GM21423 (cell line): ENCODE measurements at regions not wholly inside any gene's neighbourhood (a gene's known extent, or its start where the extent isn't known, plus 50 kb on each side); places are given as distances from the start of the nearest gene placed in this dataset.

Experiments
- ATAC-seq: cut with Tn5 transposase; IDR thresholded peaks from one replicate; pipeline ENCODE4 v1.9.1; 2021; ENCODE audit warnings: mild to moderate bottlenecking, moderate library complexity; ENCODE audit not compliant: unreplicated experiment

DNA sequence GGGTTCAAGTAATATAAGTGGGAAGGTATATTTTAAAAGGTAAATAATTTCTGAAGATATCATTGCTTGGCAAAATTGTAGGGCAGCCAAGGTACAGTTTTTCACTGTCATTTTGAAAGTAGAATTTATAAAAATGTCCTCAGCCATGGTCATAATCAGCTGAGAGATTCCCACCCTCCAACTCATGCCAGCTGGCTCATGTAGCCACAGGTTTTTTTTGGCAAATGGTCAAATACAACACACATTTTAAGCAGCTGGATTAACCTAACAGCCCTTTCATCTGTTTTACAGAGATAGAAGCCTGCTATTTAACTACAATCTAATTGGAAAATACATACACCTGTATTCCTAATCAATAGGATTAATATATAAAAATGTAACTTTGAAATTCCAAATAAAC is 619.2 kb upstream of the SGCG start:
- ATAC-seq = no peak

DNA sequence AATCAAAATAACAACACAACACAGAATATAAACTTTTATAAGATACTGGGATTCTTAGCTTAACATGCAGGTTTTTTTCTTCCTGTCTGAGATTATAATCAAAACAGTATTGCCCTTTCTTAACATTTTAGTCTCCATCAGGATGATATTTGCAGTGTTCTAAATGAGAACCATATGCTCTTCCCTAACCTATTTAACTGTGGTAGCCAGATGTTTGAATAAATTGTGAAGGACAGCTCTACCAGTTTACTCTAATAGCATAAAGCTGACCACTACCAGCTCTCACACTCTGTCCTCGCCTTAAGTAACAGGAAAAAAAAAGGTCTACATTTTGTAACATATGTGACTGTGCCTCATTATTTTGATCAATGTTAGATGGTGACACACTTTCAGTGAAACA is 618.7 kb upstream of the SGCG start:
- no peak for ATAC-seq

DNA sequence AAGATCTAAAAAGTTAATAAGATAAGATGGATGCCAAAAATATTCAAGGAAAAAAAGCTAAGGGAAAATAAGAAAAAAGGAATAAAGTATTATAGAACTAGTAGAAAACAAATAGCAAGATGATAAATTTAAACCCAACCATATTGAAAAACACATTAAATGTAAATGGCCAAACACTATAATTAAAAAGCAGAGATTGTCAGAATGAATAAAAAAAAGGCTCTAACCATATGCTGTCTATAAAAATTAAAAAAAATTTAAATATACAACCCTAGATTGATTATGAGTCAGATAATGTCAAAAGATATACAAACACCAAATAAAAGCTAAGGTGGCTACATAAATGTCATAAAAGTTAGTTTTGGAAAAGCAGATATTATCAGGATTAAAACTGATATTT is 617.5 kb upstream of the SGCG start:
- no peak for ATAC-seq

DNA sequence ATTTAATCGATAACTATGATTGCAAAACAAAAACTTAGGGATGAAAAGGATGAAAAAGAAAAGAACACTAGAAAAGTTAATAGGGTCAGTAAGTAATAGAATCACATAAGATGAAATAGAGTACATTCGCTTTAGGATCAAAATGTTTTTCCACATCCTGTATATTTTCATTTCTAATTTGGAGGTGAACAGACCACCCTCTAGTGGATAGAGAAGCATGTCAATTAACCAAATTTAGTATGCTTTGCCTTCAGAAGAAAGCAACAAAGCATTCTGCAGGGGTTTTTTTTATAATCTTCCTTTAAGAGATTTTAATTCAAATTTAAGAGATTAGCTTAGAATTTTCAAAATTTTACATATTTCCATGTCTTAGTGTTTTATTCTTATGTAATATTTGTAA is 611.0 kb upstream of the SGCG start:
- ATAC-seq = no peak

DNA sequence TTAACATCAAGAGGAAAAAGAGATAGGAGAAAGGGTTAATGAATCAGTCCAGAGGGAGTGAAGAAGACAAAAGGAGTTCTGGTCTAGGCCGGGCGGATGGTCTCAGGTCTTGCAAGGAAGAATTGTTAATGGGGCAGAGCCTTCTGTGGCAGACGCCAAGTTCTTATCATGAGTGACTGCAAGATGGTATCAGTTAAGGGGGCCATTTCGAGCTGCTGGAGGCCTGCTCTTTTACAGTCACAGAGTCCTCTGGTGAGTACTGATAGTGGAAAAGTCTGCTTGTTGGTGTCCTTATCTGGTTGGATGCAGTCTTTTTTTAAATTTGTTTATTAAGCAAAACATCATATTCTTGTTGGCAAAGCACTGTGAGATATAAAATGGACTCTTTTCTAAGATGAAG is 590.9 kb upstream of the SGCG start:
- no peak for ATAC-seq

DNA sequence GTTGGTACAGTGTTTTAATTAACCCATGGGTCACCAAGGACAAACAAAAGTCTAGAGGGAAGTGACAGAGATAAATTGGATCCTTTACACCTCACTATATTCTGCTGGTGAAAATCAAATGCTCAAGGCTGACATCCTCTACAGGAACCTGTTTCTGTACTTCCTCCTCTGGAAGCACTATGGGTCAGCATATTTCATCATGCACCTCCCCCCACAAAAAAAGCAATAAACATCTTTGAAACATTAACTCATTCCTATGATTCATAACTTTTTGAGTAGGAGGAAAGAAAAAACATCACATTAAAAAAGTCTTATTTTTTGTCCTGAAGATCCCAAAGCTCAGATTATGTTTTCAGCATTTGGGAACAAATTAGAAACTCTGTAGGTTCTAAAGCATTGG is 588.3 kb upstream of the SGCG start:
- no peak for ATAC-seq

DNA sequence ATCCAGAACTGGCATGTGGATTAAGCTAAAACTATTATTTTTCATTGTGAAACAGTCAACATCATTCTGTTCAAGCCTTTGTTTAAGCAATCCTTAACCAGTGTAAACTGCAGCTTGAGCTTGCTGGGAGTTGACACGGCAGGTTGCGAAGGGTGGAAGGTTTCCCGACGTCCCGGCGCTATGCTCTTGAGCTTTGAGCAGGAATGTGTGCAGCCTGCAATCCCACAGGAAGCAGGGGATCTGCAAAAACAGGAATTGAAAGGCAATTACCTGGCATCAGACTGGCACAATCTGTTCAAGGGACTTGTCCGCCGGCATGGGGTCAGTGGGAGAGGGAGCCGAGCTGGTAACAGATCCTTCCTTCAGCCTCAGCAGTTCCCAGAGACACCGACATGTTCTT is 586.7 kb upstream of the SGCG start:
- no peak for ATAC-seq

DNA sequence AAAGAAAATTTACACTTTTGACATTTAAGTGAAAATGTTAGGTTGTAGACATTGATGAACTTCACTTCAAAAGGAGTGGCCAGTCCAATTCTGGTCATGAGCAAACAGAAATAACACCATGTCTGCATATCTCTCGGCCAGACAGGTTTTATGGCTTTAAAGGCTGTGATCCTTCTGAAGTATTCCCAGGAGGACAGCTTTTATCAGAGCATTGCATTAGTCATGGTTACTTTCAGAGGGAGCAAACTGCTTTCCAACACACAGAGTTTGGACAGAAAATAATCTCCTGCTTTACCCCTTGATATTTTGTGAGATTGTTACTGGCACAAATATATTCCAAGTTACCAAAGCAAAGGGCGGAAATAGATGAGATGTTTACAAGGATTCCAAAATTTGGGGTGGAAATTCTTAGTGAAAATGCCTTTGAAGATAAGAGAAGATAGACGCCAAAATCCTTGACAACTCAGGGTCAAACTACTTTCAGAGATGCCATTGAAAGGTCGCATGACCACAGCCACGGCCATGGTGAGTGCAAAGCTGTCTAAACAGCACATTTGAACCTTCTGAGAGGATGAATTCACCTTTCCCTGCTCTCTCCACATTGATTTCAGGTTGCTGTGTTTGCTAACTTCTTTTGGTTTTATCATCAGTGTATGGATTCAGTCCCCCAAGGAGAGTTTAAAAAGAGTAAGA is 584.5 kb upstream of the SGCG start:
- ATAC-seq = no peak

DNA sequence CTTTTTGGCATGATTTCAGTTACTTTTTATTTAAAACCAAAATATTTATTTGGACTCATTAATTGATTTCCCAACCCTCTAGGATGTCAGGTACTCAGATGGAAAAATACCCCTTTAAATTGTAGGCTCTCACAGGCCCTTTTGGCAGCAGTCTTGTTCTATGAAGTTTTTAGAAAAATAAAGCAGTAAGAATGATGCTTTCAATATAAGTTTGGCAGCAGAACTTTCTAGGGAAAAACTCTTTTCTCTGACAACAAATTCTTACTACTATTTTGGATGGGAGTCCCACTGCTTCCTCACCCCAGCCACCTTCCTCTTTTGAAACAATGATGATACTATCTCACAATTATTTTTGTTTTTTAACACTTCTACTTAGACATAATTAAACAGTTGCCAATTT is 581.6 kb upstream of the SGCG start:
- ATAC-seq = no peak

DNA sequence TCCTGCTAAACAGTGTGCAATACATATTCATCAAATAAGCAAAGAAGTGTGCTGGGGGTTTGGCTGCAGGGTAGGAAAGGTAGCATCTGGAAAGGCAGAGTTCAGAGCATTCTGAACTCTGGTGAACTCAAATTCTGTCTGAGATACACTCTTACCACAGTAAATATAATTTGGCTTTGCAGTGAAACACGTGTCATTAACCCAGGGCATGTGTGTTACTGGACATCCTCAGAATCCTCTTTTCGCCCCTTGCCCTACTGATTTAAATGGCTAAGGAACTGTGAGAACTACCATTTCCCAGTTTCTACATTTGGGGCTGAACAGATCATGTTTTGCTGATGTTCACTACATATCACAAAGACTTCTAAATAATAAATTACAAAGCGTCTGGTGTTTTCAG is 562.8 kb upstream of the SGCG start:
- no peak for ATAC-seq

DNA sequence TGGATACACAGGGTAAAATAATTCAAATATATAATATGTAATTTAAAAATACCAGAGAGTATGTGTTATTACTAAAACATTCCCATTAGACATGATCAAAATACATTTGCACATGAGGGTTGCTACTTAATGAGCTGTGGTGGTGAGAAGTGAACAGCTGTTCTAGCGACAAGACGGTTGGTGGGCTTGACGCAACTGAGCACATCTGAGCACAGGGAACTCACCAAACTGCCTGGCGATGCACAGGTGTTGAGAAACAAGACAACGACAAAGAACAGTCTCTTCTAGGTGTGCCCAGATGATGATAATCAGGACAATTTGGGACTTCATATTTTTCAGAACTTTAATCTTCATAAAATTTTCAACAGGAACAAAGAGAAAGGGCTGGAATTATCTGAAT is 555.1 kb upstream of the SGCG start:
- ATAC-seq = no peak

DNA sequence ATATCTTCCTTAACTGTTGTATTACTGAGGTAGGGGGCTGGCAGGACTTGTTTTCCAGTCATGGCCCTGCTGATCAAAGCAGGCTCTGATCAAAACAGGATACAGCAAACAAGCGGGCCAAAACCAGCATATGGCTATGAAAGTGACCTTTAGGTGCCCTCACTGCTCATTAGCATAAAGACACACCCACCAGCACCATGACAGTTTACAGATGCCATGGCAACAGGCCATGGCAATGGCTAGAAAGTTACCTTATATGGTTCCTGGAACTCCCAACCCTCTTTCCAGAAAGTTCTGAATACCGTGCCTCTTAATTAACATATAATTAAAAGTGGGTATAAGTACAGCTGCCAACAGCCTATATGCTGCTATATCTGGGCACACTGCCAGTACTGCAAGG is 551.4 kb upstream of the SGCG start:
- ATAC-seq = no peak

DNA sequence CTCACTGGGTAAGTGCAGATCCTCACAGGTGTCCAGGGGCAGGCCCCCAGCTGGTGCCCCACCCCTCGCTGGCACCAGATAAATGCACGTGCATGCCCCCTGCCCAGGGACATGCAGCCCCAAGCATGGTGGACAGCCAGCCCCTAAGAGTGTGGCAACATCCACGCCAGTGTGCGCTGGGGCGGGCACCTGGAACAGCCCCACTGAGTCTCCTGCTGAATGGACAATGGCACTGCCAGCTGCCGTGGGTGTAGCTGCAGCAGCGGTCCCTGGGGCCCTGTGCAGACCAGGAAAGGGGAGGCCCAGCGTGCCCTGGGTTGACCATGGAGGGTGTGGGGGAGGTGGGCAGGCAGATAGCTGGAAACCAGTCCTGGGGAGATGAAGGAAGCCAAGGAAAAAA is 538.7 kb upstream of the SGCG start:
- no peak for ATAC-seq

DNA sequence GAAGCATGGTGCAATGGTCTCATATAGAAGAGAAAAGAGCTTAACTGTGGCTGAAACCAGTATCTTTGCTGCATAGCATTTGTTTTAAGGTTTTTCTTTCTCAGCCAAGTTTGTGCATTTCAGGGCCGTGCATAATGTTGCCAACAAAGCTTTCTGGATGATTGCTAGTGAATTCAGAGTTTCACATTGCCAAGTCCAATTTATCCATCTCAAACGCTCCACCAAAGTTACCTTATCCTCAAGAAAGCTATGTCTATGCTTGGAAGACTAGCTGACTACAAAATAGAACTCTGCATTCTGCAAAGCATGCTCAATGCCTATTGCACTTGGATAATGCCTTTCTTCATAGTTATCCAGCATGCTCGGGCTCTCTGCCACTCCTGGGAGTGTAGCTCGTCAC is 535.8 kb upstream of the SGCG start:
- no peak for ATAC-seq

DNA sequence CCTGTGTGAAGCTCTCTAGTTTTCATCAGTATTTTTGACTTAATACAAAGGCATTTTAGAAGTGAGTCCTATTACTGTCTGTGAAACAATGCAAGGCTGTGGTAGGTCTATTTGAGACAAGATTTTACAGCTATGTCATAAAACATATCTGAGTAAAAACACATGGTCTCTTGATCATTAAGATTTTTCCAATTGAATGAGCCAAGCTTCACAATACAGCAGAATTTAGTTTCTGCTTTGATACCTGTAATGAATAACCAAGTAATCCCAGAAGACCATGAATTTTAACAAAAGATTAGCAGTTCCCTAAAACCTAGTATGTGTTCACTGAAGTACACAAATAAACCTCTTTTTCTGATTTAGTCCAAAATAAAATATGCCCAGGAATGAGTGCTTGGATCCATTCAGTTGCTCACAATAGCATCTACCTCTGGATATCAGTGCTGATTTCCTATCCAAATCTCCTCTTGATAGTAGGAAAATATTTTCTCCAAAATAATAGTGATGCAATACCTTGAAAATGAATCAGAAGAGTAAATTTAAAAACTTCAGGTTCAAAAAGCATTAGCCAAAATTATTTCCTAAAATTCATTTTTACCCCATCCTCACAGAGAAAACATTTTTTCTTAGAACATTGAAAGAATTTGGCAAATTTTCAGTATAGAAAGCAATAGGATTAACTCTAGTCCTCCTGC is 533.5 kb upstream of the SGCG start:
- no peak for ATAC-seq

DNA sequence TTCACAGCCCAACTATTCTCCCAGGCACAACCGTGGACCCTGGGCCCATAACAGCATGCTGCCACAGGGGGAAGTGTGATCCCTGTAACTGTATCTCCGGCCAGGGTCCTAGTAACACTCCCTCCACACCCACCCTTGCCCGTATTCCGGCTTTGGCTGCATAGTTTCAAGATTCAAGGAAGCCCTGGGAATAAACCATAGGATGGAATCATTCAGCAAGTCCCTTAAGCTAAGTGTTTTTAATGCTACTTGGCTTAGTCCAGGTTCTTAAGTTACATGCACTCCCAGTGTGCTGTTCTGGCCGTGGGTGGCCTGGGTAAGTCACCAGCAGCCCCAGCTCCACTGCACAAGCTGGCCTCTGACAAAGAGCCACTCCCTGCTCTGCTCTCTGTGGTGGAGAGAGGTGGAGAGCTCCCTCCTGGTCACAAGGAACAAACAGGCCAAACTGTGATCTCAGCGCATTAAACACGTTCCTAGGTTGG is 532.4 kb upstream of the SGCG start:
- no peak for ATAC-seq

DNA sequence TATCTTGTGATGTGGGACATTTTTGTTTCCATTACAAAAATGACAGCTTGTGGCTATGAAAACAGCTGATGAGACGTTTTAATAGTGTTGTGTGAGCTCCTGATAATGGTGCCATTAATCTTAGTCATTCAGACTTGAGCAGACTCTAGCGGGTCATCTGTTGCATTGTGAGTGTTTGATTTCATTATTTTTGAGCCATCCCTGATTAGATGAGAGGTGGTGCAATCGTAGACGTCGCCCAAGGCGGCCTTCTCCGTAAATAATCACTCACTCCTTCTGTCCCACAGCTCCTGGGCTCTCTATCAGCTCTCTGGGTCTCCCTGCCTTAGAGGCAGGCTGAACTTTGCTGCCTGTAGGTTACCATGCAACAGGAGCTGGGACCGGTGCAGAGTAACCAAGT is 528.0 kb upstream of the SGCG start:
- no peak for ATAC-seq

DNA sequence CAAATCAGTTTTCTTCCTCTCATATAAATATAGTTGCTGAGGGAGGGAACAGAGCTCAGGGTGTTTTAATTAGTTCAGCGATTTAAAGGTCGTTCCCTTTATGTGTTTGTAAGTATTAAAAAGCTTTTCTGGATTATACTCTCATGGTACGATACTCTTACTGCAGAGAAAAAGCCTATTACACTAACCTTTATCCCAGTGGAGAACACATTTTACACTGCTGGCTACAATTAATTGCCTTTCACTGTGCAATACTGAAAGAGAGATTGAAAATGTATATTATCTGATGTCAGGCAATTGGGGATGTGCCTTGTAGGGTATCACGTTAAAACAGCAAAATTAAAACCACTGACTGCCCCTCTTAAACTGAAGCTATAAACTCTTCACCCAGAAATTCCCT is 526.9 kb upstream of the SGCG start:
- no peak for ATAC-seq

DNA sequence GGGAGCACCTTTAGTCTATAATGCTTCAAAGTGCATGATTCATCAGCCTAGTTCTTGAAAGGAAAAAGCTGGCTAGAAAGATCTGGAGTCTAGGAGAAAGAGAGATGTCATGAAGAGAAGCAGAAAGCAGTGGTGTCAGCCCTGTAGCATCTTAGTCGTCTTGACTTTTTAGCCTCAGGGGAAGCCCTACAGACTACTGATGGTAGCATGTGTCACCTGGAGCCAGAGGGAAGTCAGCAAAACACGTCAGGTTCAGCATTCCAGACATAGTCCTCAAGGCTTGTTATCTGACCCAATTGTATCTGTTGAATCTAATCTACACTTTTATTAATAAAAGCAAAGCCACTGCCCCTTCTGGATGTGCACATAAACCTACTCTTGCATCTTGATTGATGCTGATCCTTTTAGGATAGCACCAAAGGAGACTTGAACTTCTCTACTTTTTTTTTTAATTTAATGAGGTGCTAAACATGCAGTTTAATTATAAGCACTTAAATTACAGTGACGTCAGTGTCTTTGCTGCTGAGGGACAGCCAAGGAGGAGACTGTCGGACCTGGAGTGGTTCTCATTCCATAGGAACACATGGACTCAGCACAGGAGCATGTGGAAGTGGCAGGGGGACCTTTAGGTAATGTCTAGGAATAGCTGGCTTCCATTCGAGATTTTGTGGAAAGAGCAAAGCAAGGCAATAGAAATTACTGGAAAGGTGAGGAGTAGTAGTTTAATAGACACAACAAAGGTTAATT is 525.5 kb upstream of the SGCG start:
- no peak for ATAC-seq

DNA sequence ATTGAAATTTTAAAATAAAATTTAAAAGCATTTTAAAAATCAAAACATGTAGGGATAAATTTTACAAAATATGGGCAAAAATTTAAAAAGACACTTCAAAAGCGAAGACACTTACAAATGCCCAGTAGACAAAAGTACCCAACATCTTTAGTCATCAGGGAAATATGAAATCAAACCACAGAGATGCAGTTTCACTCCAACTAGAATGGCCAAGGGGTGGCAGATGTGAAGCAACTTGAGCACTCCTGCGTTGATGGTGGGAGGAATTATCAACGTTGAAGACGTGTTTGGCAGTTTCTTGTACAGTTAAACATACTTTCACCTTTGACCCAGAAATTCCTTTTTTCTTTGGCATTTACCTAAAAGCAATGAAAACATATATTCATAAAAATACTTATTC is 518.0 kb upstream of the SGCG start:
- no peak for ATAC-seq

DNA sequence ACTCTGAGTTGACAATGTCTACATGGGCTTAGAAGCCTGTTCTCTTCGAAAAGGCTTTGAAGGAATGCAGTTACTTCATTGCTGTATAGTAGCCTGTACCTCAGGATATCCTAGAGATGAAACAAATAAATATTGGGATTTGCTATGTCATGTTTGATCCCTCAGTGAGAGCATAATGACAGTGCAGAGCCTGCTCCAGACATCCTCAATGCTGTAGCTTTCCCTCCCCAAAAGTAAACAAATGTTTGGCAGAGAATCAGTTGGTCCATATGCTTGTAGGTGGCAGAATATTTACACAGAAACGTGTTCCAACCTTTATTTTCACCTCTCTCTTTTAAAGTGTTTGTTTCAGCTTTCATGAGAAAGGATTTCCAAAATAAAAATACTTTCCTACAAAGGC is 515.3 kb upstream of the SGCG start:
- ATAC-seq = no peak

DNA sequence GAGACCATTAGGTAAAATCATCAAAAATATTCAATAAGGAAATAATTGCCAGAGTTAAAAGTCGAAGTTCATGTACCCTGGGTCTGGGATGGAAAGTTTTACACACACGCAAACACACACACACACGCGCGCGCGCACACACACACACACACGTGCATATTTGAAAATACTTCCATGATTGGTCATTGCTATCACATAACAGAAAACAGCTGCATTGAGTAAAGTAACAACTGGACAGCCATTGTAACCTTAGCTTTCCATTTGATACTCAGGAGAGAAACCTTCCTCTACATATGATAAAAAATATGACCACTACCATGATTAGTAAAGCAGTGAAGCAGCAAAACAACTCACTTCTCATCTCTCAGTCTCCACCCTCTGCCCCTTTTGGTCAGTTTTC is 490.0 kb upstream of the SGCG start:
- no peak for ATAC-seq
